ACC112 (cell line): ENCODE measurements at regions not wholly inside any gene's neighbourhood (a gene's known extent, or its start where the extent isn't known, plus 50 kb on each side); places are given as distances from the start of the nearest gene placed in this dataset.

Experiments
- H2AFZ ChIP-seq: fragments of 200-600 bp; sonication (generic); one replicate; pipeline ENCODE4 v1.6.0; 2017; ENCODE audit warnings: antibody characterized with exemption, low read length; ENCODE audit not compliant: unreplicated experiment
- H3K27ac ChIP-seq: fragments of 200-600 bp; sonication (generic); 2 replicates; pipeline ENCODE4 v1.5.1; 2014; ENCODE audit warnings: low read depth, mild to moderate bottlenecking, antibody characterized with exemption, low read length, moderate library complexity
- H3K27me3 ChIP-seq: fragments of 200-600 bp; sonication (generic); 2 replicates; pipeline ENCODE4 v1.6.1; 2014; ENCODE audit warnings: mild to moderate bottlenecking, antibody characterized with exemption, low read length, moderate library complexity, mixed read lengths; ENCODE audit not compliant: insufficient read depth
- H3K36me3 ChIP-seq: fragments of 200-600 bp; sonication (generic); 2 replicates; pipeline ENCODE4 v1.6.1; 2016; ENCODE audit warnings: mild to moderate bottlenecking, antibody characterized with exemption, low read length, moderate library complexity, mixed read lengths; ENCODE audit not compliant: insufficient read depth
- H3K4me1 ChIP-seq: fragments of 200-600 bp; sonication (generic); one replicate; pipeline ENCODE4 v1.6.1; 2016; ENCODE audit warnings: low read length, mixed read lengths; ENCODE audit not compliant: insufficient read depth, unreplicated experiment, control insufficient read depth
- H3K4me3 ChIP-seq: fragments of 200-600 bp; sonication (generic); 2 replicates; pipeline ENCODE4 v1.5.1; 2014; ENCODE audit warnings: mild to moderate bottlenecking, low read depth, low read length
- H3K79me2 ChIP-seq: fragments of 200-600 bp; sonication (generic); one replicate; pipeline ENCODE4 v1.6.0; 2016; ENCODE audit warnings: low read length; ENCODE audit not compliant: control insufficient read depth, unreplicated experiment, insufficient read depth

DNA sequence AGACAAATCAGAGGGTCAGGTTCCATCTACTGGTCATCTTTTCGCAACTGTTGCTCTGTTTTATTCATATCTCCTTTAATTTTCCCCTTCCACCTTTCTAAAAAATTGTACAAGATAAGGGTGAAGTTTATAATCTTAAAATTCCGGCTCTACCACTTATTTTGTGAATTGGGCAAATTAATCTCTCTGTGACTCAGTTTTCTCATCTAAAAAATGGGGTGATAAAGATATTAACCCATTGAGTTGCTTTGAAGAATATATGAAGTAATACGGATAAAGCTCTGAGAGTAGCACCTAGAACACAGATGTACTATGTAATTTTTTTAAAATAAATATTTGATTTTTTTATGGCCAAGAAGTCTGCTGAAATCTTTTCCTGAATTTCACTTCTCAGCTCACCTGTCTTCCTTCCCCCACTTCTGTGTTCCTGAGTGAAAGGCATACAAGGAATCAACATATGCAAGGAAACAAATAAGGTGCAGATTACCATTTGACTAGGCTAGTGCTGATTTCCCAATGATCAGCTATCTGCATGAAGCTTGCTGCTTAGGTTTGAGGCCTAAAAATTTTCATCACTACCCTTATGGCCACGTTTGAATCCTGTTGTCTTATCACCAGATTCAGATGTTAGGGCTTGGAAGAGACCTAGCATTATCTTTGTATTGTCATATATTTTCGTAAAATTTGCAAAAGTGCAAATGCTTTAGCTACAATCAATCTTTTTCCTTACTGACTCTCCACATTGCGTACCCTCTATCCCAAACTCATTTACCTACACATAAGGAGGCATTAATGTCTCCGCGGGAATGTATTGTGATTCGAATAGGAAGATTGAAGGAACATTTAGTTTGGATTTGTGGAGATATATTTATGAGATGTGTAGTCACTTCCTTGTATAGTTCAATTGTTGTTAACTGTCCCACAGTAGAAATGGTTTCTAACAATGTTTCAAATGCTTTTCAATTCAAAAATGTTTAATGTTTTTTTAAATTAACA is 718.3 kb upstream of the PTBP2 start:
- no peaks in the 10 kb centered on the region for H3K4me1 ChIP-seq
- no peak overlapping the region for H3K27ac ChIP-seq
- no peaks in the 10 kb centered on the region for H3K27me3 ChIP-seq
- H3K36me3 ChIP-seq = no peaks in the 10 kb centered on the region
- no peak overlapping the region for H3K4me3 ChIP-seq
- H3K79me2 ChIP-seq = no peaks in the 10 kb centered on the region
- no peak overlapping the region for H2AFZ ChIP-seq

GRCh38 chr1:96009831-96010434 is 711.7 kb upstream of the PTBP2 start:
- no peak overlapping the region for H2AFZ ChIP-seq
- no peaks in the 10 kb centered on the region for H3K4me1 ChIP-seq
- H3K27ac ChIP-seq = no peak overlapping the region
- H3K36me3 ChIP-seq = no peaks in the 10 kb centered on the region
- H3K27me3 ChIP-seq = no peaks in the 10 kb centered on the region
- no peak overlapping the region for H3K4me3 ChIP-seq
- H3K79me2 ChIP-seq = no peaks in the 10 kb centered on the region

GRCh38 chr1:96011606-96012005 is 710.0 kb upstream of the PTBP2 start:
- Histone ChIP-seq H3K36me3 (no peaks in the 10 kb centered on the region), H2AFZ (no peak overlapping the region), H3K27ac (no peak overlapping the region), H3K4me3 (no peak overlapping the region), H3K79me2 (no peaks in the 10 kb centered on the region), H3K4me1 (no peaks in the 10 kb centered on the region), H3K27me3 (no peaks in the 10 kb centered on the region)

GRCh38 chr1:96016219-96016618 is 705.4 kb upstream of the PTBP2 start:
- Histone ChIP-seq H3K36me3 (no peaks in the 10 kb centered on the region), H3K4me1 (no peaks in the 10 kb centered on the region), H3K27me3 (peaks cover 5% of the 10 kb centered on the region; the same call in 1 of the 2 replicates), H3K27ac (no peak overlapping the region), H3K4me3 (no peak overlapping the region), H2AFZ (no peak overlapping the region), H3K79me2 (no peaks in the 10 kb centered on the region)

DNA sequence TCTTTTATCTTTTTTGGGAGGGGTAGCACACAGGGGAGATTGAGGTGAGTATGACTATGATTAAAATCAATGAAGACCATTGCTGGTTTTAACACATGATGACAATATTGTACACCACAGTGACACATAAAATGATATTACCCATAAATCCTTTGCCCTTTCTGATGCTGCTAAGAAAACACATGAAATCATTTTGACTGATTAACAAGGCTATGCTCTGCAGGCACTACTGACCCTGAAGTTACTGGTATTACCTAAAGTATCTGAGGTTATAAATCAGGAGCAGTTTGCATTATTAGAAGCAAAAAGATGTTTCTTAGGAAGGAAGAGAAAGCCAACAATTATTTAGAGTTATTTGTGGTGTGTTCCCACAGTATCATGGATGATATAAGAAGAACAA is 701.2 kb upstream of the PTBP2 start:
- no peak overlapping the region for H2AFZ ChIP-seq
- H3K4me3 ChIP-seq = no peak overlapping the region
- no peak overlapping the region for H3K27ac ChIP-seq
- H3K36me3 ChIP-seq = no peaks in the 10 kb centered on the region
- H3K79me2 ChIP-seq = no peaks in the 10 kb centered on the region
- peaks cover 5% of the 10 kb centered on the region; the same call in 1 of the 2 replicates for H3K27me3 ChIP-seq
- no peaks in the 10 kb centered on the region for H3K4me1 ChIP-seq

- H3K4me3 ChIP-seq = no peak overlapping the region
- peaks cover 5% of the 10 kb centered on the region; the same call in 1 of the 2 replicates for H3K27me3 ChIP-seq
- H3K79me2 ChIP-seq = no peaks in the 10 kb centered on the region
- H3K4me1 ChIP-seq = no peaks in the 10 kb centered on the region
- H2AFZ ChIP-seq = no peak overlapping the region
- H3K27ac ChIP-seq = no peak overlapping the region
- no peaks in the 10 kb centered on the region for H3K36me3 ChIP-seq
Measured at GRCh38 chr1:96025062-96025461, 696.5 kb upstream of the PTBP2 start.

GRCh38 chr1:96028071-96028470 is 693.5 kb upstream of the PTBP2 start:
- Histone ChIP-seq H3K27ac (no peak overlapping the region), H3K4me1 (no peaks in the 10 kb centered on the region)

DNA sequence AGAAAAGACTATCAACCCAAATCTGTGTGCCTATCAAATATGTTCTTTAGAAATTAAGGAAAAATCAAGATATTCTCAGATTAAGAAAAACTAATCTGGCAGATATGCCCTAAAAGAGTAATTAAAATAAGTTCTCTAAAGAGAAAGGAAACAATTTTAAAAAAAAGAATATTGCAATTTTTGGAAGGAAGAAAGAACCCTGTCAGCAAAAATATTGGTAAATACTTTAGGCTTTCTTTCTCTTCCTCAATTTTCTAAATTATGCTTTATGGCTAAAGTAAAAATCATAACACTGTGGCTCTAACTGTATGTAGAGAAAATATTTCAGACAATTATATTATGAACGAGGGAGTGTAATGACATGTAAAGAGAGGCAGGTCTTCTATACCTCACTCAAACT is 691.3 kb upstream of the PTBP2 start:
- H3K4me3 ChIP-seq = no peak overlapping the region
- no peaks in the 10 kb centered on the region for H3K36me3 ChIP-seq
- 0 out of 2 replicates have a peak, but pooled peaks cover 5% of the 10 kb centered on the region for H3K27me3 ChIP-seq
- H2AFZ ChIP-seq = no peak overlapping the region
- H3K4me1 ChIP-seq = no peaks in the 10 kb centered on the region
- no peaks in the 10 kb centered on the region for H3K79me2 ChIP-seq
- no peak overlapping the region for H3K27ac ChIP-seq

More at GRCh38 chr1:96028071-96028470, 693.5 kb upstream of the PTBP2 start:
- Histone ChIP-seq H2AFZ (no peak overlapping the region), H3K79me2 (no peaks in the 10 kb centered on the region), H3K27me3 (no peaks in the 10 kb centered on the region), H3K4me3 (no peak overlapping the region), H3K36me3 (no peaks in the 10 kb centered on the region)

DNA sequence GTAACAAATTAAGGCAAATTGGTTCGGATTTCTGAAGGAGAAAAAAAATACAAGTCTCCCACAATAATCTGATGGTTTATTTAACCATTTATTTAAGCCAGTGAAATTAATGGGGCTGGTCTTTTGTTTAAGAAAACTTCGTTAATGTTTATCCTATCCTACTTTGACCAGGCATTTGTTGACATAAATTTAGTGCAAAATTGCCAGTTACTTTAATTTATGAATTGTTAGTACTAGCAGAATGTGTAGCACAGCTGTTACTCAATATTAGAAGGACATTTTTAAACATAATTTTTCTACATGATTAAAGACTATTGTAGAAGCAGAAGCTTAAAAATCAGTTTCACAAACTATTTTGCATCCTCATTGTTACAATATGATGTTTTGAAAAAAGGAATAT is 687.6 kb upstream of the PTBP2 start:
- Histone ChIP-seq H3K27ac (no peak overlapping the region), H3K4me3 (no peak overlapping the region), H3K4me1 (no peaks in the 10 kb centered on the region), H3K36me3 (no peaks in the 10 kb centered on the region), H3K27me3 (0 out of 2 replicates have a peak, but pooled peaks cover 5% of the 10 kb centered on the region), H2AFZ (no peak overlapping the region), H3K79me2 (no peaks in the 10 kb centered on the region)

- Histone ChIP-seq H3K27me3 (0 out of 2 replicates have a peak, but pooled peaks cover 5% of the 10 kb centered on the region), H3K27ac (no peak overlapping the region), H3K36me3 (no peaks in the 10 kb centered on the region), H3K79me2 (no peaks in the 10 kb centered on the region), H3K4me1 (no peaks in the 10 kb centered on the region), H2AFZ (no peak overlapping the region), H3K4me3 (no peak overlapping the region)
Measured at GRCh38 chr1:96036763-96037162, 684.8 kb upstream of the PTBP2 start.
